ENCODE measurements at regions not wholly inside any gene's neighbourhood (a gene's known extent, or its start where the extent isn't known, plus 50 kb on each side); places are given as distances from the start of the nearest gene placed in this dataset.

GRCh38 chr4:163271555-163272127, 60.8 kb downstream of the NPY1R start:
- TF ChIP-seq JUN (IDR thresholded peaks at IDR 0.05), result no peak
- no peak for TF ChIP-seq CTCF (IDR thresholded peaks at IDR 0.05)
- TF ChIP-seq MAFK (IDR thresholded peaks at IDR 0.05; ENCODE audit: partially characterized antibody), result no peak
- no peak for TF ChIP-seq ZFP36 (IDR thresholded peaks at IDR 0.05; ENCODE audit: borderline replicate concordance, partially characterized antibody)
- TF ChIP-seq, protein P1, sequence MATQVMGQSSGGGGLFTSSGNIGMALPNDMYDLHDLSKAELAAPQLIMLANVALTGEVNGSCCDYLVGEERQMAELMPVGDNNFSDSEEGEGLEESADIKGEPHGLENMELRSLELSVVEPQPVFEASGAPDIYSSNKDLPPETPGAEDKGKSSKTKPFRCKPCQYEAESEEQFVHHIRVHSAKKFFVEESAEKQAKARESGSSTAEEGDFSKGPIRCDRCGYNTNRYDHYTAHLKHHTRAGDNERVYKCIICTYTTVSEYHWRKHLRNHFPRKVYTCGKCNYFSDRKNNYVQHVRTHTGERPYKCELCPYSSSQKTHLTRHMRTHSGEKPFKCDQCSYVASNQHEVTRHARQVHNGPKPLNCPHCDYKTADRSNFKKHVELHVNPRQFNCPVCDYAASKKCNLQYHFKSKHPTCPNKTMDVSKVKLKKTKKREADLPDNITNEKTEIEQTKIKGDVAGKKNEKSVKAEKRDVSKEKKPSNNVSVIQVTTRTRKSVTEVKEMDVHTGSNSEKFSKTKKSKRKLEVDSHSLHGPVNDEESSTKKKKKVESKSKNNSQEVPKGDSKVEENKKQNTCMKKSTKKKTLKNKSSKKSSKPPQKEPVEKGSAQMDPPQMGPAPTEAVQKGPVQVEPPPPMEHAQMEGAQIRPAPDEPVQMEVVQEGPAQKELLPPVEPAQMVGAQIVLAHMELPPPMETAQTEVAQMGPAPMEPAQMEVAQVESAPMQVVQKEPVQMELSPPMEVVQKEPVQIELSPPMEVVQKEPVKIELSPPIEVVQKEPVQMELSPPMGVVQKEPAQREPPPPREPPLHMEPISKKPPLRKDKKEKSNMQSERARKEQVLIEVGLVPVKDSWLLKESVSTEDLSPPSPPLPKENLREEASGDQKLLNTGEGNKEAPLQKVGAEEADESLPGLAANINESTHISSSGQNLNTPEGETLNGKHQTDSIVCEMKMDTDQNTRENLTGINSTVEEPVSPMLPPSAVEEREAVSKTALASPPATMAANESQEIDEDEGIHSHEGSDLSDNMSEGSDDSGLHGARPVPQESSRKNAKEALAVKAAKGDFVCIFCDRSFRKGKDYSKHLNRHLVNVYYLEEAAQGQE (IDR thresholded peaks at IDR 0.05), result no peak
- TF ChIP-seq RCOR1 (IDR thresholded peaks at IDR 0.05; ENCODE audit: low read depth, low read length), result no peak

Measured in A549 (cell line).